ENCODE measurements at regions not wholly inside any gene's neighbourhood (a gene's known extent, or its start where the extent isn't known, plus 50 kb on each side); places are given as distances from the start of the nearest gene placed in this dataset.

DNA sequence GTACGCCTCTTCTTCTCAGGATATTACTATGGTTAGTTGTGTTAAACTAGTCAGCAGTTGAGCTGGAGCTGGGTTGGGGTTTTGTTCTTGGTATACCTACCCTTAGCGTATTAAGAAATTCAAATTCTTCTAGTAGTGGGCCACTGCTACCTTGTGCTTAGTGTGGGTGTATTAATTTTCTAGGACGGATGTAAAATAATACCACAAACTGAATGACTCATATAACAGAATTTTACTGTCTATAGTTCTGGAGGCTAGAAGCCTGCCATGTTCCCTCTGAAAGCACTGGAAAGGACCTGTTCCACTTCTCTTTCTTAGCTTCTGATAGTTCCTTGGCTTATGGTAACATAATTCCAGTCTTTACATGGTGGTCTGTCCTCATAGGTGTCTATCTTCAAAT is 1274.7 kb downstream of the ADGRL3 start:
- no peaks in the 10 kb centered on the region for H3K27me3 ChIP-seq (ENCODE audit: control insufficient read depth, insufficient read depth, low read length)
- intact Hi-C loops (cut with micrococcal nuclease; ENCODE audit: unreplicated experiment) (no loop called here), in situ Hi-C loops (cut with HindIII; ENCODE audit: low pct_unique_long_range_greater_than_20kb, low sequenced_read_pairs) (no loop called here)
- no peaks in the 10 kb centered on the region for H3K9me3 ChIP-seq (ENCODE audit: control insufficient read depth, insufficient read depth, low read depth, low read length)
- no peak for DNase-seq (ENCODE audit: low read depth, low spot score)
- H3K4me1 ChIP-seq (ENCODE audit: control insufficient read depth, insufficient read depth, low read length): no peaks in the 10 kb centered on the region
- no peaks in the 10 kb centered on the region for H3K36me3 ChIP-seq (ENCODE audit: control insufficient read depth, insufficient read depth, low read length)
- H3K27ac ChIP-seq (ENCODE audit: low read length): no peak overlapping the region
- CTCF ChIA-PET: no interaction called here
- BruUV-seq (replicated peaks): no TSS peak
- POLR2A ChIA-PET: no interaction called here
- no peak for ATAC-seq
- H3K4me3 ChIP-seq (ENCODE audit: low read depth in 2 of 2, low read length in 2 of 2): no peak overlapping the region
- TF ChIP-seq, protein P1, sequence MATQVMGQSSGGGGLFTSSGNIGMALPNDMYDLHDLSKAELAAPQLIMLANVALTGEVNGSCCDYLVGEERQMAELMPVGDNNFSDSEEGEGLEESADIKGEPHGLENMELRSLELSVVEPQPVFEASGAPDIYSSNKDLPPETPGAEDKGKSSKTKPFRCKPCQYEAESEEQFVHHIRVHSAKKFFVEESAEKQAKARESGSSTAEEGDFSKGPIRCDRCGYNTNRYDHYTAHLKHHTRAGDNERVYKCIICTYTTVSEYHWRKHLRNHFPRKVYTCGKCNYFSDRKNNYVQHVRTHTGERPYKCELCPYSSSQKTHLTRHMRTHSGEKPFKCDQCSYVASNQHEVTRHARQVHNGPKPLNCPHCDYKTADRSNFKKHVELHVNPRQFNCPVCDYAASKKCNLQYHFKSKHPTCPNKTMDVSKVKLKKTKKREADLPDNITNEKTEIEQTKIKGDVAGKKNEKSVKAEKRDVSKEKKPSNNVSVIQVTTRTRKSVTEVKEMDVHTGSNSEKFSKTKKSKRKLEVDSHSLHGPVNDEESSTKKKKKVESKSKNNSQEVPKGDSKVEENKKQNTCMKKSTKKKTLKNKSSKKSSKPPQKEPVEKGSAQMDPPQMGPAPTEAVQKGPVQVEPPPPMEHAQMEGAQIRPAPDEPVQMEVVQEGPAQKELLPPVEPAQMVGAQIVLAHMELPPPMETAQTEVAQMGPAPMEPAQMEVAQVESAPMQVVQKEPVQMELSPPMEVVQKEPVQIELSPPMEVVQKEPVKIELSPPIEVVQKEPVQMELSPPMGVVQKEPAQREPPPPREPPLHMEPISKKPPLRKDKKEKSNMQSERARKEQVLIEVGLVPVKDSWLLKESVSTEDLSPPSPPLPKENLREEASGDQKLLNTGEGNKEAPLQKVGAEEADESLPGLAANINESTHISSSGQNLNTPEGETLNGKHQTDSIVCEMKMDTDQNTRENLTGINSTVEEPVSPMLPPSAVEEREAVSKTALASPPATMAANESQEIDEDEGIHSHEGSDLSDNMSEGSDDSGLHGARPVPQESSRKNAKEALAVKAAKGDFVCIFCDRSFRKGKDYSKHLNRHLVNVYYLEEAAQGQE (IDR thresholded peaks at IDR 0.05; ENCODE audit: insufficient read depth in 1 of 2, low read depth in 2 of 2, low read length in 1 of 2): no peak
- no peak for TF ChIP-seq TCF7L2 (IDR thresholded peaks at IDR 0.05; ENCODE audit: low read depth, low read length)
- no peak for TF ChIP-seq SIN3A (IDR thresholded peaks at IDR 0.05; ENCODE audit: borderline replicate concordance, insufficient read depth, low read depth, low read length)

DNA sequence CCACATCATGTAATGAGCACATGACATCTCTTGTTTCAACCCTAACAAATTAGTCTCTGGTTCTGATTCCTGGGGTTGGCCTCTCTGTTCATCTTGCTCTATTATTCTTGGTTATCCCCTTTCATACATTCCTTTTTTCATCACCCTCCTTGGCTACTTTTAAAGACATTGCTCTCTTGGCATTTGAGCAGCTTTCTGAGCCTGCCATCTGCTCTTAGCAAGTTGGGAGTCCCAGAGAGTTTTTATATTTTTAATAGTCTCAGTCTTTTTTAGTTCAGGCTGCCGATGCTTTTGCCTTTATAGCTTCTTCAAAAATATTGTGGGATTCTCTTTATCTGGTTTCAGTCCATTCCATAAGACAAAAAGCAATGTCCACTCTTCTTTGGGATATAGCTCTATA is 1270.9 kb downstream of the ADGRL3 start:
- CTCF ChIA-PET: no interaction called here
- DNase-seq (ENCODE audit: low read depth, low spot score) (no peak), ATAC-seq (no peak)
- POLR2A ChIA-PET: no interaction called here
- Histone ChIP-seq H3K27me3 (ENCODE audit: control insufficient read depth, insufficient read depth, low read length) (no peaks in the 10 kb centered on the region), H3K4me3 (ENCODE audit: low read depth in 2 of 2, low read length in 2 of 2) (no peak overlapping the region), H3K4me1 (ENCODE audit: control insufficient read depth, insufficient read depth, low read length) (no peaks in the 10 kb centered on the region), H3K27ac (ENCODE audit: low read length) (no peak overlapping the region), H3K9me3 (ENCODE audit: control insufficient read depth, insufficient read depth, low read depth, low read length) (no peaks in the 10 kb centered on the region), H3K36me3 (ENCODE audit: control insufficient read depth, insufficient read depth, low read length) (no peaks in the 10 kb centered on the region)
- in situ Hi-C loops (cut with HindIII; ENCODE audit: low pct_unique_long_range_greater_than_20kb, low sequenced_read_pairs) (no loop called here), intact Hi-C loops (cut with micrococcal nuclease; ENCODE audit: unreplicated experiment) (no loop called here)
- no TSS peak for BruUV-seq (replicated peaks)
- TF ChIP-seq POLR2AphosphoS5 (IDR thresholded peaks at IDR 0.05; ENCODE audit: low read depth, low read length) (no peak), TCF7L2 (IDR thresholded peaks at IDR 0.05; ENCODE audit: low read depth, low read length) (no peak), SIN3A (IDR thresholded peaks at IDR 0.05; ENCODE audit: borderline replicate concordance, insufficient read depth, low read depth, low read length) (no peak)
- TF ChIP-seq, protein P1 (IDR thresholded peaks at IDR 0.05; ENCODE audit: insufficient read depth in 1 of 2, low read depth in 2 of 2, low read length in 1 of 2): no peak
- TF ChIP-seq, protein P2, sequence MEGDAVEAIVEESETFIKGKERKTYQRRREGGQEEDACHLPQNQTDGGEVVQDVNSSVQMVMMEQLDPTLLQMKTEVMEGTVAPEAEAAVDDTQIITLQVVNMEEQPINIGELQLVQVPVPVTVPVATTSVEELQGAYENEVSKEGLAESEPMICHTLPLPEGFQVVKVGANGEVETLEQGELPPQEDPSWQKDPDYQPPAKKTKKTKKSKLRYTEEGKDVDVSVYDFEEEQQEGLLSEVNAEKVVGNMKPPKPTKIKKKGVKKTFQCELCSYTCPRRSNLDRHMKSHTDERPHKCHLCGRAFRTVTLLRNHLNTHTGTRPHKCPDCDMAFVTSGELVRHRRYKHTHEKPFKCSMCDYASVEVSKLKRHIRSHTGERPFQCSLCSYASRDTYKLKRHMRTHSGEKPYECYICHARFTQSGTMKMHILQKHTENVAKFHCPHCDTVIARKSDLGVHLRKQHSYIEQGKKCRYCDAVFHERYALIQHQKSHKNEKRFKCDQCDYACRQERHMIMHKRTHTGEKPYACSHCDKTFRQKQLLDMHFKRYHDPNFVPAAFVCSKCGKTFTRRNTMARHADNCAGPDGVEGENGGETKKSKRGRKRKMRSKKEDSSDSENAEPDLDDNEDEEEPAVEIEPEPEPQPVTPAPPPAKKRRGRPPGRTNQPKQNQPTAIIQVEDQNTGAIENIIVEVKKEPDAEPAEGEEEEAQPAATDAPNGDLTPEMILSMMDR (IDR thresholded peaks at IDR 0.05): no peak

Measured in Panc1 (cell line).